ENCODE measurements at regions not wholly inside any gene's neighbourhood (a gene's known extent, or its start where the extent isn't known, plus 50 kb on each side); places are given as distances from the start of the nearest gene placed in this dataset.

DNA sequence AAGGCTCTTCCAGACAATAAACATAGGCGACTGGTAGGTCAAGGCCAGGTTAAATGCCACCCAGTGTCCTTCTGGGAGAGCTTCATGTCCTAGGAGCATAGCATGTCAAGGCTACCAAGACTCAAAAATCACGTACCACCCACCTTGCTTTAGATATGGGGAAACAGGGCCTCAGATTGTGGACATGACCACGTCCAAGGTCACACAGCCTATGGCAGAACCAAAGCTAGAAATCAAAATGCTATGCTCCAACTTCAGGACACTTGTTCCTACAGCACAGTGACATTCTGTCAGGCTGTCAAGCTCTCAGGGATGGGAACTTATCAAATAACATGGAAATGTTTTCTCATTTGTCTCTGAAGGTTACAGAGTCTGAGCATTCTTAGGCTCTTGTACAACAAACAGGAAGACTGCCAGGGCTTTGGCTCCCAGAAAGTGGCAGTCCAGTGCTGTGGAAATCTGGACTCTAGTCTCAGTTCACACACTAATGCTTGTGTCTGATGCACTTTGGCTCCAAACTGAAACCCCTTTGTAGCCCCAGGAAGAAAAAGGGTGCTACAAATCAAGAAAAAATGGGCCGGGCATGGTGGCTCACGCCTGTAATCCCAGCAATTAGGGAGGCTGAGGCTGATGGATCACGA lies 170.4 kb upstream of the LPP start:
- Histone ChIP-seq H3K27me3 (no peaks in the 10 kb centered on the region), H3K4me3 (ENCODE audit: low read depth in 1 of 2, low read length in 1 of 2) (no peak overlapping the region), H3K36me3 (no peaks in the 10 kb centered on the region), H3K9me3 (no peaks in the 10 kb centered on the region), H3K27ac (no peak overlapping the region), H3K4me1 (ENCODE audit: control insufficient read depth in 1 of 2, insufficient read depth in 1 of 2, low read depth in 1 of 2, low read length in 1 of 2) (peaks cover 29 to 31% of the 10 kb centered on the region in 2 experiments)
- TF ChIP-seq, protein P1, sequence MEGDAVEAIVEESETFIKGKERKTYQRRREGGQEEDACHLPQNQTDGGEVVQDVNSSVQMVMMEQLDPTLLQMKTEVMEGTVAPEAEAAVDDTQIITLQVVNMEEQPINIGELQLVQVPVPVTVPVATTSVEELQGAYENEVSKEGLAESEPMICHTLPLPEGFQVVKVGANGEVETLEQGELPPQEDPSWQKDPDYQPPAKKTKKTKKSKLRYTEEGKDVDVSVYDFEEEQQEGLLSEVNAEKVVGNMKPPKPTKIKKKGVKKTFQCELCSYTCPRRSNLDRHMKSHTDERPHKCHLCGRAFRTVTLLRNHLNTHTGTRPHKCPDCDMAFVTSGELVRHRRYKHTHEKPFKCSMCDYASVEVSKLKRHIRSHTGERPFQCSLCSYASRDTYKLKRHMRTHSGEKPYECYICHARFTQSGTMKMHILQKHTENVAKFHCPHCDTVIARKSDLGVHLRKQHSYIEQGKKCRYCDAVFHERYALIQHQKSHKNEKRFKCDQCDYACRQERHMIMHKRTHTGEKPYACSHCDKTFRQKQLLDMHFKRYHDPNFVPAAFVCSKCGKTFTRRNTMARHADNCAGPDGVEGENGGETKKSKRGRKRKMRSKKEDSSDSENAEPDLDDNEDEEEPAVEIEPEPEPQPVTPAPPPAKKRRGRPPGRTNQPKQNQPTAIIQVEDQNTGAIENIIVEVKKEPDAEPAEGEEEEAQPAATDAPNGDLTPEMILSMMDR (IDR thresholded peaks at IDR 0.05), result no peak

DNA sequence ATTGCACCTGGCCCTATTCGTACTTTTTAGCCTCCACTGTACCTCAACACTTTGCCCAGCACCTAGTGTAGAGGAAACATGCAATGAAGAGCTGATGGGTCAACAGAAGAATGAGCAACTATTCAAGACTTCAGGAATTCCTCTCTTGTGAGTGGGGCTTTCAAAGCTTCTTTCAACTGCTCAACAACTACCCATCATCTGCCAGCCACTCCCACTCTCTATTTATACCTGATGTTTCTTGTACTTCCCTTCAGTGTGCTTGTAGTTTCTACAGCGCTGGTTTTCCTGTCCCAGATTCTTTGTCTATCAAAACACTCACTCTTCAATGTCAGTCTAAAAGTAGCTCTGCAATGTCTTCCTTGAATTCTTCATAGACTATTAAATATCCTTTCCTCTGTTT lies 168.3 kb upstream of the LPP start:
- peaks cover 23 to 24% of the 10 kb centered on the region in 2 experiments for H3K4me1 ChIP-seq (ENCODE audit: control insufficient read depth in 1 of 2, insufficient read depth in 1 of 2, low read depth in 1 of 2, low read length in 1 of 2)
- H3K9me3 ChIP-seq, result no peaks in the 10 kb centered on the region
- TF ChIP-seq, protein P1 (IDR thresholded peaks at IDR 0.05), result no peak
- H3K27ac ChIP-seq, result peak overlapping the region; percentile 48
- no peaks in the 10 kb centered on the region for H3K36me3 ChIP-seq
- H3K27me3 ChIP-seq, result no peaks in the 10 kb centered on the region
- H3K4me3 ChIP-seq (ENCODE audit: low read depth in 1 of 2, low read length in 1 of 2), result no peak overlapping the region

DNA sequence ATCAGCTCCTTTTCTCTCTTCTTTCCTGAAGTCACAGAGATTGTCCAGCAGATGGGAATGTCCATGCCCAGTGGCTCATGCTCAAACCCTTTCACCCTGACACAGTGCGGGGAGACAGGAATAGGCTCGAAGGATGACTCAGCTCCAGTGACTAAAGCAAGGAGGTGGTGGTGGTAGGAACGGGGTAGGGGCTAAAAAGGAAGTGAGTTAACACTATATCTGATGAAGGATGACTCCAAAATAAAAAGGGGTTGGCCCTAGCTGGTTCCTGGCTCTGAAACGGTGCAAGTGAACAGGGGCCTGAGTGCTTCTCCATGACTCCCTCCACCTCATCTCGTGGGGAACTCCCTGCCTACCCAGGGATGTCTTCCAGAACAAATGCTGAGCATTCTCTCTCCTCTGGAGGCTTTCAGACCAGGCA lies 167.4 kb upstream of the LPP start:
- Histone ChIP-seq H3K4me1 (ENCODE audit: control insufficient read depth in 1 of 2, insufficient read depth in 1 of 2, low read depth in 1 of 2, low read length in 1 of 2) (peaks cover 23 to 24% of the 10 kb centered on the region in 2 experiments), H3K4me3 (ENCODE audit: low read depth in 1 of 2, low read length in 1 of 2) (no peak overlapping the region), H3K27ac (peak overlapping the region; percentile 48), H3K27me3 (no peaks in the 10 kb centered on the region), H3K9me3 (no peaks in the 10 kb centered on the region), H3K36me3 (no peaks in the 10 kb centered on the region)
- TF ChIP-seq, protein P1 (IDR thresholded peaks at IDR 0.05), result no peak

DNA sequence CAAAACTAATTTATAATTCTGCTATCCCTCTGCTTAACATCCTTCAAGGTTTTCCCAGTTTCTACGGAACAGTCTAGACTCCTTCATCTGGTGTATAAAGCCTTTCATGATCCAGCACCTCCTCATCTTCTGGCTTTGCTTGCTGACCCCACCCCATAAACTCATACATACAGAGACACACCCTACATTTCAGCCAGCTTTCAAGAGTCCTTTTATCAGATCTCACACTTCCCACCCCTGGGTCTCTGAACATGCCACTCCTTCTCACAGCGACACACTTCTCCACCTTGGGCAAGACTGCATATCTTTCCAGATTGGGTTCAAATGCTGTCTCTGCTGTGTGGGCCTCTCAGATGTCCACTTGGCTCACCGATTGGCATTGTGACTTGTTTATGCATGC lies 166.8 kb upstream of the LPP start:
- TF ChIP-seq, protein P1 (IDR thresholded peaks at IDR 0.05), result no peak
- Histone ChIP-seq H3K4me3 (ENCODE audit: low read depth in 1 of 2, low read length in 1 of 2) (no peak overlapping the region), H3K27ac (no peak overlapping the region), H3K36me3 (no peaks in the 10 kb centered on the region), H3K4me1 (ENCODE audit: control insufficient read depth in 1 of 2, insufficient read depth in 1 of 2, low read depth in 1 of 2, low read length in 1 of 2) (peaks cover 22 to 23% of the 10 kb centered on the region in 2 experiments), H3K27me3 (no peaks in the 10 kb centered on the region), H3K9me3 (no peaks in the 10 kb centered on the region)

DNA sequence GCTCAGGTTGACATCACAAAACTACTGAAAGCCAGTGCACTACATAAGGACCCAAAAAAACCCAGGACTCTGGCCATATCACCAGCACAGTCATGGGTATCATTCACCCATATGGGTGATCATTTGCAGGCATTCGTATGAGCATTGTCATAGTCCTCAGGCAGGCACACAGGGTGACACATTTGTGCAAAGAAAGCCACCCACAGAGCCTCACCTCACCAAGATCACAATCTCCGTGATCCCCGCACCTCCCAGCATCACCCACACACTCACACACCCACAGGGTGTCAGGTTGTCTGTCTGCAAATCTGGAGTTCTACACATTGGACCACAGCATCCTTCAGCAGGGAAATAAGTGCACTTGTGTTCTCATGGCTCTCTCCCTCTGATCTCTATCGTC lies 166.0 kb upstream of the LPP start:
- Histone ChIP-seq H3K4me3 (ENCODE audit: low read depth in 1 of 2, low read length in 1 of 2) (no peak overlapping the region), H3K9me3 (no peaks in the 10 kb centered on the region), H3K27me3 (no peaks in the 10 kb centered on the region), H3K4me1 (ENCODE audit: control insufficient read depth in 1 of 2, insufficient read depth in 1 of 2, low read depth in 1 of 2, low read length in 1 of 2) (peaks cover 19 to 23% of the 10 kb centered on the region in 2 experiments), H3K36me3 (no peaks in the 10 kb centered on the region), H3K27ac (no peak overlapping the region)
- TF ChIP-seq, protein P1 (IDR thresholded peaks at IDR 0.05), result no peak

Data from neutrophil (primary cell).